GM21528 (cell line): ENCODE measurements at regions not wholly inside any gene's neighbourhood (a gene's known extent, or its start where the extent isn't known, plus 50 kb on each side); places are given as distances from the start of the nearest gene placed in this dataset.

ENCODE experiments used
- ATAC-seq: cut with Tn5 transposase; IDR thresholded peaks from one replicate; pipeline ENCODE4 v1.9.1; 2021; ENCODE audit warnings: mild to moderate bottlenecking, moderate library complexity; ENCODE audit not compliant: unreplicated experiment, low FRiP score

DNA sequence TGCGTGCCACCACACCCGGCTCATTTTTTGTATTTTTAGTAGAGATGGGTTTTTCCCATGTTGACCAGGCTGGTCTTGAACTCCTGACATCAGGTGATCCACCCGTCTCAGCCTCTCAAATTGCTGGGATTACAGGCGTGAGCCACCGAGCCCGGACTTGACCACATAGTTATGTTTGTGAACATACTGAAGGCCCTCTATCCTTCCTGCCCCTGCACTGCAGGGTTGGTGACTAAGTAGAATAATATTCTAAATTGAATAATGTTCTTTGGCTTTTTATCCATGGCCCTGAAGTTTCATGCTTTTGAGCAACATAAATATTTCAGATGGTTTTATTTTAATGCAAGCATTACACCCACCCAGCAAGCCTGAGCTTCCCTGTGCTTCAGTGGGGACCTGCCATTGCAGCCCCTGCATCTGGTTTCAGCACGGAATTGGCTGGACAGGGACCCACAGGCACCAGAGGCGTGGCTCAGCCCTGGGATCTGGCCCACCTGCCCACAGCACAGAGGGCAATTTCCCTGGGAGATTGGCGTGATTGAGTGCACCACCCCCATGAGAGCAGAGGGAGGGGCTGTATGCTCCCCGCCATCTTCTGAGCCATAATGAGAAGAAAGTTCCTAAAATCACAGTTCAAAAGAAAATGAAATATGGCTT is 460.5 kb downstream of the BRD1 start:
- ATAC-seq = no peak

GRCh38 chr22:49366437-49366836 is 461.2 kb downstream of the BRD1 start:
- no peak for ATAC-seq

GRCh38 chr22:49365910-49366309 is 461.8 kb downstream of the BRD1 start:
- ATAC-seq = no peak

GRCh38 chr22:49365191-49365837 is 462.4 kb downstream of the BRD1 start:
- ATAC-seq = no peak

GRCh38 chr22:49364398-49364797 is 463.3 kb downstream of the BRD1 start:
- no peak for ATAC-seq

DNA sequence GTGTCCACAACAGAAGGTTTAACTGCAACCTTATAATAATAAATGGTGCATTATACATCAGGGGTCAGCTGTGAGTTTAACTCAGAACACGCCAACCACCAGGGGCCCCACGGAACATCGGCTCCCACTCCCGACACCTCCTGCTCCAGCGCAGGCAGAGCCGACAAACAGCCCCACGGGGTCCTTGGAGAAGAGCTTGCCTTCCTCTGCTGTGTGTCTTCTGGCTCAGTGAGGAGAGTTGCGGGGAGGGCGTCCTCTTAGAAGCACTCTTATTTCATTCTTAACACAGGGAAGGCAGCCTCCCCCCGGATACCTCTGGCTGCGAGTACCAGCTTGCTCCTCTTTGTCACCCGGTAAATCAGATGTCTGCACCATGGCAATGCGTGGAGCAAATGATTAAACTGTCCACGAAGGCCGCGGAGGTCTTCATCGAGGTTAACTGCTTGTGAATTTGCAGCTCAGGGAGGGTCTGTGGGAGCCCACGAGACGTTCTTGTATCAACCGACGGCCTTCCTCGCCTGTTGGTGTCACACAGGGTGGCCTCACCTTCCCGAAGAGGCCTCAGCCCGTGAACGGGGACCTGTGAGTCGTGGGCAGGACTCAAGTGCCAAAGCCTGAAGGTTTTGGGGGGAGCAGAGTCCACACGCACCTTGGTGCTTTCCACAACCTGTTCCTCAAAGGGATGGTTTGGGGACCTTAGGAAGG is 464.0 kb downstream of the BRD1 start:
- ATAC-seq = no peak

DNA sequence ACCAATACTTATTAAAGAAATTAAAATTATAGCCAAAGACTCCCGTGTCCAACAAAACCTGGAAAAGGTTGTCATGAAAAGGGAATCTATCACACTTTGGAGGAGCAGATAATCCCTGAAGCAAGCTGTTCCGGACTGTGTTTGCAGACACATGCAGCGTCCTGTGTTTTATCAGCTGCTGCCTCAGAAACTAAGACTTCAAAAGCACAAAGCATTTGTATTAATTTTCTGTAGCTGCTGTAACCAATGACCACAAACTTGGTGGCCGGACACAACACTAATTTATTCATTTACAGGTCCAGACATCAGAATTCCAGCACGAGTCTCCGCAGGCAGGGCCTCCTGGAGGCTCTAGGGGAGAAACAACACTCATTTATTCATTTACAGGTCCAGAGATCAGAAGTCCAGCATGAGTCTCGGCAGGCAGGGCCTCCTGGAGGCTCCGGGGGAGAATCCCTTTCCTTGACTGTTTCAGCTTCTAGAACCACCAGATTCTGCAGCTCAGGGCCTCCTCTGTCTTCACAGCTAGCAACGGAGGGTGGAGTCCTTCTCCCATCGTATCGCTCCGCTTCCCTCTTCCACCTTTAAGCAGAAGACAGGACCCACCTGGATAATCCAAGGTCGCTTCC is 465.3 kb downstream of the BRD1 start:
- no peak for ATAC-seq

DNA sequence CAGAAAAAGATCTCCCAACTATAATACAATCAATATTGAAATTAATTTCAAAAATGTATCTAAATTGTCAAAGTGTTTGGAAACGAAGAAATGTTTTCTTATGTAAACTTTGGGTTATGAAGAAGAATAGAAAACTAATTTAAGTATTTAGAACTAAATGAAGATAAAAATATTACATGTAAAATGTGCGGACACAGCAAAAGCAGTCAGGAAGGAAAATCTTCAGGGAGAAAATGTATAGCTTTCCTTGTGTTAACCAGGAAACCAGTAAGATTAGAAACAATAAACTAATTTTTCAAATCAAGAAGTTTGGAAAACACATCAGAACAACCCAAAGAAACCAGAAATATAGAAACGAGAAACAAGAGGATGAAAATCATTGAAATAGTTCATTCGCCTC is 466.5 kb downstream of the BRD1 start:
- ATAC-seq = no peak

DNA sequence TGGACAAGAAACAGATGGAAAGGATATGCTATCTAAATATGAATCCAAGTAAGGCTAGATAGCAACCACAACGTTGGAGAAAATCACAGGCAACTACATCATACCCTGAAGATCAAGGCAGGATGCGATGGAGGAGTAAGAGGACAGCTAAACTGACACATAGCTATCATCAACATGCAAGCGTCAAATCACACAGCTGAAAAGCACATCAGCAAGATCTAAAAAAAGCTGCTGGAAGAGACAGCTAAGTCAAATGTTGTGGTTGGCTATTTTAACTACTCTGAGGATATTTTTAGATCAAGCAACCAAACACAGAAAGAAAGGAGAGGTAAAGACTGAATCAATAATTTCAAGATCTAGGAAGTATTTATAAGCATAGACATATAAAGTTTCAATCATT is 466.9 kb downstream of the BRD1 start:
- no peak for ATAC-seq

- ATAC-seq = no peak
Measured at GRCh38 chr22:49359076-49359475, 468.6 kb downstream of the BRD1 start.

DNA sequence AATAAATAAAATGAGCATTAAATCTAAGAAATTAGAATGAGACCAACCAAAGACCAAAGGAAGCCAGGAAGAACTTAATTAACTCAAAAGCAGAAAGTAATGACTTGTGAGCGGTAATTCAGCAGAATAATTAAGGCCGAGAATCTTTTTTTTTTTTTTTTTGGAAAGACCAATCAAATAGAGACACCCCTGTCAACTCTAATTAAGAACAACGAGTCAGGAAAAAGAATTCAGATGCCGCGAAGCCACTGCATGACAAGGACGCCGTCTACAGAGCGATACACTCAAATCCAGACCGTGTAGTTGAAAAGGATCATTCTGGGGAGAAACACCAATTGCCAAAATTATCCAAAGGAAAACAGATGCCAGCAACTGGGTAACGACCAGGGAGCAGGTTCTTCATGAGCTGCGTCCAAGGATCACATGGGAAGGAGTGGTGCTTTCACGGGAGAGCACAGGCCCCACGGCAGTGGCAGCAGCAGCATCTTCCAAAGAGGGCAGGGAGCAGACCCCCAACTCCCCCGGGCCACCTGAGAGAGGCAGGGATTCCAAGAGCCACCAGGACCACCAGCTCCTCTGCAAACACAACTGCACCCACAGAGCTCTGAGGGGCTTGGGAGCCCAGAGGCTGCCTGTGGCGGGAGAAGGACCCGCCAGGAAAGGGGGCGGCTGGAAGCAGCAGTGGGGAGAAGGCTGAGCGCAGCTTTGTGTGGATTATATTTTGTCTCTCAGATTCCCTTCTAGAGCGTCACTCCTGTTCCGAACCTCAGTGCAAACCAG is 469.8 kb downstream of the BRD1 start:
- ATAC-seq = no peak

GRCh38 chr22:49356428-49356827 is 471.2 kb downstream of the BRD1 start:
- no peak for ATAC-seq

DNA sequence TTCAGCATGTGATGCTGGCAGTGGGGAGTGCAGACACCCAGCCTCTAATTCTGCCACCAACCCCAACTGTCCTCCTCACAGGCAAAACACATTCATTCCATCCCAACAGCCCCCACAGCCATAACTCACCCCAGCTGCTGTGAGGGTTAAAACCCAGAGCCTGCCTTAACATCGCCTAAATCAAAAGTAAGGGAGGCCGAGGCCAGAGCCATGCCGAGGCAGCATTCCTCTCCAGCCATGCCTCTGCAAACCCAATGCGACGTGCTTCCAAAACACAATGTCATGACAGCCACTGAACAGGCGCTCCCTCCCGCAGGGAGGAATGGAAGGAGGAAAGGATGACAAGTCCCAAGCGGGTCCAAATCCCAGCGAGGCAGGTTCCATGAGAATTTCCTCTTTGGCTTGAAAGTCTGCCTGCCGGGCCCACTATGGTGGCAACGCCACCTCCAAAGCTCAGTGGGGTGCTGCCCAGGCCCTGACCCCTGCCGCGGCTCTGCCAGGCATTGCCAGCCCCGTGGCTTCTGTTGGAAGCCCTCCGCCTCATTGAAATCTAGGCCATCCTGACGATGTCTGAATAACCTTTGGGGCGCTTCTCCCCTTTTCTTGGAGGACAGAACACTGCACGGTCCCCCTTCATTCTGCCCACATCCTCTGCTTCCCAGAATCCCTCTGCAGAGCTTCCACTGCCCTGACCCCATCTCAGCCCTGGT is 472.3 kb downstream of the BRD1 start:
- ATAC-seq = no peak

DNA sequence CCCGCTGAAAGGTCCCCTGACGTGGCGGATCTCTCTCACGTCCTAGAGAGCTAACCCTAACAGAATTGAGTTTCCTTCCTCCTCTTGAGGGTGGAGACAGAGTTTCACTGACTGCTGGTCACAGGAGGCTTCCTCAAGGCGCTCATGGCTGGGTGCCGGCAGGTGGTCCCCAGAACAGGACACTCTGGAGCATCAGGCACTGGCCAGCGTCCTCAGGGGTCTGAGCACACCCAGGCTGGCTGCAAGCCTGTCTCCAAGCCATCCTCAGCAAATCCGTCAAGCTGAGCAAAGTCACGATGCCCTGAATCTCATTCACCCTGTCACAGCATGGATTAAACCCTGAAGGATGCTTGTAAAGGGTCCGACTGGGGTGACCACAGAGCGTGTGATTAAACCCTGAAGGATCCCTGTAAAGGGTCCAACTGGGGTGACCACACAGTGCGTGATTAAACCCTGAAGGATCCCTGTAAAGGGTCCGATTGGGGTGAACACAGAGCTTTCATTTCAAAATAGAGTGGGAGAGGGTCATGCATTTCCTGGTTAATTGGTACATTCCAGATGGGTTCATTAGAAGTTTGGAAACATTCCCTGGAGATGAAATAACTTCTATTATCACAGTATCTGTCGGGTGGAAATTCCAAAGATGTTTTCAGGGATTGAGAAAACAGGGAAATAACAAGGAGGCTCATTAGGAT is 473.0 kb downstream of the BRD1 start:
- no peak for ATAC-seq

DNA sequence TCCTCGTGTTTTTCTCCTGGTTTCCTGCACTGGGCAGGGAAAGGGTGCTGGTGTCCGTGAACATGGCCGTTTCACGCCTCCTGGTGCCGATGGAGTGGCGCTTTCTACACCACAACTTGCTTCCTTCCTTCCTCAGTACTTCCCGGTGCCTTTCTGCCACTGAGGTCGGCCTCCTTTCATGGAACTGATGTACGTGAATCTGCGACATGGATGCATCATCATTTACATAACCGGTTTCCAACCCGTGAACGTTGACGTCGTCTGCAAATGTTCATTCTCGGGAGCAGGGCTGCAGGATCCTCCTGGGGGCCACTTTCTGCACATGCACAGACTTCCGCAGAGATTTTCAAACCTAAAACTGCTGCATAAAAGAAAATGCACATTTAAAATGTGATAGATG is 474.4 kb downstream of the BRD1 start:
- no peak for ATAC-seq

GRCh38 chr22:49352361-49353169 is 475.1 kb downstream of the BRD1 start:
- ATAC-seq = no peak

DNA sequence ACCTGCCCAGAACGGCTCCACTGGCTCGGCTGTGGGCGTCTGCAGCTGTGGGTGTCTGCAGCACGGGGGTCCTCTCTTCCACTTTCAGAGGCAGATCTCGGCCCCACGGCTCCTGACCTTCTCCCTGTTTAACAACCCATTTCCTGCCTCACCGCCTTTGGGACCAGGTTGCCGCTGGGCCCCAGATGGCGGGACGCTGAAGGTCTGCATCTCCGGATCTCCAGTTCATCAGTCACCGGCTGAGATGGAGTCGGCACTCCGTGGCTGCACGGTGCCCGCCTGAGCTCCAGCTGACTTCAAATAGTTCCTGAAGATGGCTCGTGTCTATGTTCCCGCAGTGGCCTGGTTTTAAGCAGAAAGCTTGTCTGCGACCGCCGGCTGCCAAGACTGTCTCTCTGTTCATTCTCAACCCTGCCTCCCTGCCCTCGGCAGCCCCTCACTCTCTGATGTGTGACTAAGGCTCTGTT is 475.9 kb downstream of the BRD1 start:
- no peak for ATAC-seq

- no peak for ATAC-seq
Measured at GRCh38 chr22:49350441-49351121, 477.1 kb downstream of the BRD1 start.
